ENCODE measurements at regions not wholly inside any gene's neighbourhood (a gene's known extent, or its start where the extent isn't known, plus 50 kb on each side); places are given as distances from the start of the nearest gene placed in this dataset.
"Not testable (repeated sequence)": the region's sequence is repeated elsewhere in the genome, so short reads cannot be mapped to it uniquely, and the experiment has no call there.

- DNase-seq, result no peak
Measured at GRCh38 chr4:37555322-37555721, 130.9 kb downstream of the RELL1 start.

- DNase-seq, result not testable (repeated sequence)
Measured at GRCh38 chr4:37549866-37550265, 136.3 kb downstream of the RELL1 start.

- no peak for DNase-seq
Measured at GRCh38 chr4:37549041-37549440, 137.1 kb downstream of the RELL1 start.

GRCh38 chr4:37546586-37546985 is 139.6 kb downstream of the RELL1 start:
- DNase-seq, result no peak

- DNase-seq, result peak; percentile 43
Measured at GRCh38 chr4:37542706-37543105, 143.5 kb downstream of the RELL1 start.

- DNase-seq, result no peak
Measured at GRCh38 chr4:37541956-37542355, 144.2 kb downstream of the RELL1 start.

- DNase-seq, result no peak
Measured at GRCh38 chr4:37540486-37540885, 145.7 kb downstream of the RELL1 start.

- DNase-seq, result no peak
Measured at GRCh38 chr4:37538931-37539330, 147.2 kb downstream of the RELL1 start.

- no peak for DNase-seq
Measured at GRCh38 chr4:37537484-37537883, 148.7 kb downstream of the RELL1 start.

GRCh38 chr4:37535872-37536271 is 150.3 kb downstream of the RELL1 start:
- DNase-seq, result no peak

- no peak for DNase-seq
Measured at GRCh38 chr4:37533286-37534033, 152.7 kb downstream of the RELL1 start.

GRCh38 chr4:37531151-37531550 is 155.0 kb downstream of the RELL1 start:
- no peak for DNase-seq

GRCh38 chr4:37530451-37530850 is 155.7 kb downstream of the RELL1 start:
- no peak for DNase-seq

GRCh38 chr4:37528166-37528885 is 157.8 kb downstream of the RELL1 start:
- no peak for DNase-seq

GRCh38 chr4:37524267-37524666 is 161.9 kb downstream of the RELL1 start:
- DNase-seq, result no peak

- DNase-seq, result no peak
Measured at GRCh38 chr4:37522996-37523395, 163.2 kb downstream of the RELL1 start.

- DNase-seq, result no peak
Measured at GRCh38 chr4:37517326-37517725, 168.8 kb downstream of the RELL1 start.

GRCh38 chr4:37516057-37516775 is 170.0 kb downstream of the RELL1 start:
- DNase-seq, result no peak

- DNase-seq, result no peak
Measured at GRCh38 chr4:37510626-37511025, 175.6 kb downstream of the RELL1 start.

- peak; percentile 10 for DNase-seq
Measured at GRCh38 chr4:37503261-37503660, 182.9 kb downstream of the RELL1 start.

GRCh38 chr4:37502070-37502469 is 184.1 kb downstream of the RELL1 start:
- no peak for DNase-seq
